Hepatocyte (in vitro differentiated cells): ENCODE measurements at regions not wholly inside any gene's neighbourhood (a gene's known extent, or its start where the extent isn't known, plus 50 kb on each side); places are given as distances from the start of the nearest gene placed in this dataset.

Experiments
- EZH2 ChIP-seq: fragments of 200-600 bp; sonication (generic); IDR thresholded peaks from 2 replicates; pipeline ENCODE4 v1.6.1; 2016; ENCODE audit warnings: antibody characterized with exemption, mild to moderate bottlenecking, borderline replicate concordance
- EZH2phosphoT487 ChIP-seq: fragments of 200-600 bp; sonication (generic); IDR thresholded peaks from one replicate; pipeline ENCODE4 v1.6.1; 2018; ENCODE audit warnings: antibody characterized with exemption, mild to moderate bottlenecking, low read depth, moderate library complexity; ENCODE audit not compliant: unreplicated experiment, severe bottlenecking
- TF ChIP-seq, protein P1 (sequence below): fragments of 200-600 bp; sonication (generic); IDR thresholded peaks from 2 replicates; pipeline ENCODE4 v1.5.1; 2016; ENCODE audit warnings: antibody characterized with exemption, mild to moderate bottlenecking; ENCODE audit not compliant: poor library complexity

DNA sequence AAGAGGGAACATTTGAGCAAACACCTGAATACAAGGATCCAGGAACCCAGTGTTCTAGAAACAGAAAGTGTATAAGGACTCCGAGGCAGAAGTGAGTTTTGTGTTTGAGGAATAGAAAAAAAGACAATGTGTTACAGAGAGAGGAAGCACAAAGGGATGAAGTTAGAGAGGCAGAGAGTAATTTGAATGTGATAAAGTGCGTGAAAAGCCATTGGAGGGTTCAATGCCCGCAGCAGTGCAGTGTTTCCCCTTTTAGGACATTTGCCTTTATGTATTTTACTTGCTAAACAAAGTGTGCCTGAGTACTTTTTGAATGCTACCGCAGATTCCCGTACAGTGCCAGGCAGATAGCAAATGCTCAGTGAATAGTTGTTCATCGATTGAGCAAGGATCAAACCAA, 508.5 kb downstream of the RAB38 start:
- TF ChIP-seq, protein P1, sequence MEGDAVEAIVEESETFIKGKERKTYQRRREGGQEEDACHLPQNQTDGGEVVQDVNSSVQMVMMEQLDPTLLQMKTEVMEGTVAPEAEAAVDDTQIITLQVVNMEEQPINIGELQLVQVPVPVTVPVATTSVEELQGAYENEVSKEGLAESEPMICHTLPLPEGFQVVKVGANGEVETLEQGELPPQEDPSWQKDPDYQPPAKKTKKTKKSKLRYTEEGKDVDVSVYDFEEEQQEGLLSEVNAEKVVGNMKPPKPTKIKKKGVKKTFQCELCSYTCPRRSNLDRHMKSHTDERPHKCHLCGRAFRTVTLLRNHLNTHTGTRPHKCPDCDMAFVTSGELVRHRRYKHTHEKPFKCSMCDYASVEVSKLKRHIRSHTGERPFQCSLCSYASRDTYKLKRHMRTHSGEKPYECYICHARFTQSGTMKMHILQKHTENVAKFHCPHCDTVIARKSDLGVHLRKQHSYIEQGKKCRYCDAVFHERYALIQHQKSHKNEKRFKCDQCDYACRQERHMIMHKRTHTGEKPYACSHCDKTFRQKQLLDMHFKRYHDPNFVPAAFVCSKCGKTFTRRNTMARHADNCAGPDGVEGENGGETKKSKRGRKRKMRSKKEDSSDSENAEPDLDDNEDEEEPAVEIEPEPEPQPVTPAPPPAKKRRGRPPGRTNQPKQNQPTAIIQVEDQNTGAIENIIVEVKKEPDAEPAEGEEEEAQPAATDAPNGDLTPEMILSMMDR, result no peak
- TF ChIP-seq EZH2 (no peak), EZH2phosphoT487 (no peak)
